Epithelial cell of prostate (primary cell): ENCODE measurements at regions not wholly inside any gene's neighbourhood (a gene's known extent, or its start where the extent isn't known, plus 50 kb on each side); places are given as distances from the start of the nearest gene placed in this dataset.
"Not testable (repeated sequence)": the region's sequence is repeated elsewhere in the genome, so short reads cannot be mapped to it uniquely, and the experiment has no call there.

Experiments used
- DNase-seq: peaks from one replicate; pipeline ENCODE4 v3.0.0-alpha.2; 2011; ENCODE audit warnings: low read depth, low spot score
- H3K27ac ChIP-seq: fragments of 450-650 bp; 2 replicates; pipeline ENCODE4 v1.5.1; 2017; ENCODE audit warnings: mild to moderate bottlenecking

DNA sequence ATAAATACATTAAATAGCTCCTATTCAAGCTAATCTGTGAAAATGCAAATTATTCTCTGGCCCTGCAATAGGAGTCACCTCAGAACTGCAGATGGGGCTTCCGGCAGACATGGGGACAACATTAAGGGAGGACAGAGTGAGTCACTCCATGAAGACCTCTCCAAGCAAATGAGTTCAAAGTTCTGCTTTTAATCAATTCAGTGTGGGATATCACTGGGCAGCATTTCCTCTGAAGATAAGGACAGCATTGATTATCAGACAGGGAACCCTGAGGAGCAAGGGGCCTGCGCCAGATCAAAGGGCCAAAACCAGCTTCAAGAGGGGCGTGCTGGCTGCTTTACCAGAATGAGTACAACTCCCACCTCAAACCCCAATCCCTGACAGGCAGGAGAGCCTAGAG lies 356.9 kb upstream of the KLHL29 start:
- H3K27ac ChIP-seq: no peak overlapping the region

DNA sequence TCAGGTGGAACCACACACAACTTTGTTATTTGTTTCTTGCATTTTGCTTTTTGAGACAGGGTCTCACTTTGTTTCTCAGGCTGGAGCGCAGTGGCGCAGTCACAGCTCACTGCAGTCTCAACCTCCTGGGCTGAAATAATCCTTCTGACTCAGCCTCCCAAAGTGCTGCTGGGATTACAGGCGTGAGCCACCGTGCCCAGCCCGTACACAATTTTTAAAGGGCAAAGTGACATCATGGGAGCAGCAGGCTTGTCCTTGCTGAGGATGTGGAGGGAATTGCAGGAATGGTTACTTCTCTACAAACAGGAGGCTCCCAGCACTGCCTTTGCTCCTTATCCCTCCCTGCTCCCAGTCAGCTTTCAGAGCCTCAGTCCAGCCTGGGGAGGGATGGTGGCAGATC lies 355.9 kb upstream of the KLHL29 start:
- no peak for DNase-seq

More for the DNA sequence above, 356.9 kb upstream of the KLHL29 start:
- DNase-seq: no peak

DNA sequence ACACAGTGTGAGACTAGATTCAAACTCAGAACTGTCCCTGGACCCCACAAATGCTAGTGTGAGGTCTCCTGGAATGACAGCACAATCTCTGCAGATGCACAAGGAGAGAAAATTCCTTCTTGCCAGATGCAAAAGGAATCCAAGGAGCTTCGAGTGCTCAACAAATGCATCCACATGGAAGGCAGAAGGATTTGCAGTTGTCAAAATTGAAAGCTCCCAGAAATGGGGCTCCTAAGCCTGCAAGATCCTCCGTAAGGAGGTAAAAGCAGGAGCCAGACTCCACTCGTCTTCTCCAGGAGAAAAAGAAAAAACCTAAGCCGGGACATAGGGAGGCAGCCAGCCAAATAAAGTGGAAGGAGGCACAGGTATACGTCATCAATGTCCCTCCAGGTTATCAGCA lies 355.0 kb upstream of the KLHL29 start:
- DNase-seq: no peak
- H3K27ac ChIP-seq: no peak overlapping the region

More for the DNA sequence above, 355.9 kb upstream of the KLHL29 start:
- no peak overlapping the region for H3K27ac ChIP-seq

DNA sequence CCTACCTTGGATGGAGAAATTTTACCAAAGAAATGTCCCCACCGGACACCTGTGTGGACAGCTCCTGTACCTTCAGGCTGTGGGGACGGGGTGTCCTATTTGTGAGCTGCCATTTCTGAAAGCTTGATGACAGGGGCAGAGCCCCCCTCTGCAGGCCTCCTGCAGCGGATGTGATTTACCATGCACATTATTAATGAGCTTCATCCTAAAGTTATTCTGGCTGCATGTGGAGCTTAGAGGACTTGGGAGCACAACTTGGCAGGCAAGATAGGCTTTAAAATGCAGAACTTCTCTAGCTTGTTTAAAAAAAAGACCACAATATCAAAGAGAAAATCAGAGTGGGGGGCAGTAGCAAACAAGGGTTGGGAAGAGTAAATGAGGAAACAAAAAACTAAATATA lies 350.0 kb upstream of the KLHL29 start:
- no peak for DNase-seq
- no peak overlapping the region for H3K27ac ChIP-seq

DNA sequence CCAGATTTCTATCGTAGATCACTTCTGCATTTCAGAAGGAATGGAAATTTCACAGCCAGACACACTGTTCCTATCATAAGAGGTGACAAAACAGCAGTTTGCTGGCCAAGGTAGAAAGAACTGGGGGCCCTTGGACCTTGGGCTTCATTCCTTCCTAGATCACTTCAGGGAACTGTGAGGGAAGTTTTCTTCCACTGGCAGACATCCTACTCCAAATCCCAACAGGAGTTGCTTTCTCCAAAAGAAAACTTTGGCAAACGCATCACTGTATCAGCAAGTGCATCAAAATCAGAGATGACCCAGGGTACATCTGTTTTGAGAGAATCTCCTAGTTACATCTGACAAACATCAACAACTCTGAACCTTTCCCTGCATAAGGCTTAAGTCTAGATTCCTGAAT lies 348.4 kb upstream of the KLHL29 start:
- H3K27ac ChIP-seq: no peak overlapping the region
- no peak for DNase-seq

DNA sequence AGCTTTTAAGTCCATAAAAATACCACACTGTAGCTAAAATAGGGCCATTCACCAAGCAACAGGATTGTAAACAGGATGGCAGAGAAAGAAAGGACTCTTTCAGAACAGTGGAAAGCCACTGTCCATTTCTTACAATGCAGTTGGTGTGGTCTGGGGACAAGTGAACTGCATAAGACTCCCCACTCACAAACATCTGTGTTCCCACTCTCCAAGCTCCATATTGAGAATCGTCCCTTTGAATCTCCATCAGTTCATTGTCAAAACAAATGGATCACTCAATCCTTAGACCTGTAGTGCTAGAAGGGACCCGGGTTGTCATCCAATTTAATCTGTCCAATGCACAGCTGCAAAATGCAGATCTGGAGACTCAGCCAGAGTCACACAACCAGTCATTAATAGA lies 347.4 kb upstream of the KLHL29 start:
- DNase-seq: no peak
- no peak overlapping the region for H3K27ac ChIP-seq

DNA sequence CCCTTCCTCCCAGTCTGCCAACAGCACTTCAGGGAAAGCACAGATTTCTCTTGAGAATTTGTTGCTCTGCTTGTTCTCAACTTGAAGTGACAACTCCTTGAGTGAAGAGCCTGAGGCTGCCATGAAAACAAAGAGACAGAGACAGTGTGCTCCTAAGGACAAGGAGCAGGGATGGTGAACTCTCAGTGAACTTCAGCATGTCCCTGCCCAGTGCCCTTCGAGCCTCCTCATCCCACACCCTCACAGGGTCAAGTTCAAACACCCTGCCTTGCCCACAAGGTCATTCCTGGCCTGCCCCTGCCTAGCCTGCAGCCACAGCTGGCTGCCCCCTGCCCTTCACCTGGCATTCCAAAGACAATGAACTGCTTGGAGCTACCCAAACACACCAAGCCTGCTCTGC lies 343.5 kb upstream of the KLHL29 start:
- no peak overlapping the region for H3K27ac ChIP-seq
- no peak for DNase-seq

DNA sequence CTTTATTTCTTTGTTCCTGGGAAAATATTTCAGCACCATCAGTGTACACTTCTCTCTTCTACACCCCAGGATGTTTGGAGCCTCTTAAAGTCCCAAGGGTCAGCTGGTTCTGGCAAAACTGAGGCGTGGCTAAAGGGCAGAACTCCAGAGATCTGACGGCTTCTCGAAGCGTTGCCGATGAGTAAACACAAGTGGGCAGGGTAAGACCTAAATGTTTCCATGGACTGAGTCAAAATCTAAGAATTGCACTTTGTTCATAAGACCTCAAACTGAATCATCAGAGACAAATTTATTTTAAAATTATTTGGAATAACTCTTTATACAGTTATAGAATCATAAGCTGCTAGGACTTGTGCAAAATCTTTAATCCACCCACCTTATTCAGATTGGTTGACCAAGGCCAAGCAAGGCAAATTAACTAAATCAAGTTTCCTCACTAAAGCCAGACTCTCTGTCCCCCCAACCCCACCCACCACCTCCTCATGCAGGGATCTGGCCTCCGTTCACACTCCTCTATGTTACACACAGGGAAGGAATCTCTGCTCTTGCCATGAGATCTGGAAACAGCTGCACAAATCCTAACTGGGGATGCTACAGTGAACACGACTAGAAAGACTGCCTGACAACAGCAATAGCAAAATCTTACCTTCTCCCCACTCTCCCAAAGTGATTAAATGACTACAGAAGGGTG lies 342.6 kb upstream of the KLHL29 start:
- no peak for DNase-seq
- H3K27ac ChIP-seq: no peak overlapping the region

DNA sequence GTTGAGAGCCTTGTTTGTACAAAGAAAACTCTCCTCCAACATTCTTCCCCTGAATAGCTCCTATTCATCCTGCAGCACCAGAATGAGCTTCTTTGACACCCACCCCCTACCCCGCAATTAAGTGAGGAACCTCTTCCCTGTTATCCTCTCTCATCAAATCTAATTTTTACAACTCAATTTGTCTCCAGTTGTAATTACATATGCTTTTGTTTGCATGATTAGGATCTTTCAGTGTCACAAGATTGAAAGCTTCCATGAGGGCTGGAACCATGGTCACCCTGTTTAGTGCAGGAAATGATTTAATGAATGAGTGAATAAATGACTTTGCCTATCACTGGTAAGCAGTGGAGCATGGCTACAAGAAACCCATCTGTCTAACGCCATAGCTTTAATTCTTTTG lies 334.6 kb upstream of the KLHL29 start:
- no peak overlapping the region for H3K27ac ChIP-seq
- no peak for DNase-seq

DNA sequence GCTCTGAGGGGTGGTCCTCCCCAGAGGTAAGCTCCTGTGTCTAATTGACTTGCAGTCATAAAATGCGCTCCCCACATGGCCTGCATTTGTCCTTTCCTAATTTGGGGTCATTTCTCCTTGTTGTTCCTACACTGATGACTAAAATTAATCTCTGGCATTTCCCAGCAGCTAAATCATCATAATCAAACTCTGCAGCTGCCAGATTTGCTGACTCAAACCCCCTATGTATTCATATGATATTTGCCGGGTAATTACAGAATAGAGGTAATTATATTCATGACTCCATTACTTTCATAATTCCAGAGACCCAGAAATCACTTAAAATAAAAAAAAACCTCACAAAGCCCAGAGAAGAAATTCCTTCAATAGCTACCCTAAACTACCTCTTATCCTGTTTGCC lies 331.4 kb upstream of the KLHL29 start:
- no peak overlapping the region for H3K27ac ChIP-seq
- no peak for DNase-seq

DNA sequence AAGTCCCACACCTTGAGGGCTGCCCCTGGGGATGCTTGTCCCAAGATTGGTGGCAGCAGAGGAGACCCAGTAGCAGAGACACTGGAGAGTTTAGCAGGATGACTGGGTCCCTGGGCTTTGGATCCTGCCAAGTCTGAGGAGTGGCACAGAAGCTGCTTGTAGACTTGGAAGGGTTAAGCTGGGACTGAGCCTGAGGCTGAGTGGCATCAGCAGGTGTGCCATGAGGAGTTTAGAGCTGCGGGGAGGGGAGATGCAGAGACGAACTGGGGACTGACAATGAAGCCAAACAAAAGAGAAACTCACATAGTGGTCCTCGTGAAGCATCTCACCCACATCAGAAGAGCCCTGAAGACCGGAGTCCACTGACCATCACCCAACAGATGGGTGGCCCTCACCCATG lies 329.7 kb upstream of the KLHL29 start:
- no peak for DNase-seq
- no peak overlapping the region for H3K27ac ChIP-seq

DNA sequence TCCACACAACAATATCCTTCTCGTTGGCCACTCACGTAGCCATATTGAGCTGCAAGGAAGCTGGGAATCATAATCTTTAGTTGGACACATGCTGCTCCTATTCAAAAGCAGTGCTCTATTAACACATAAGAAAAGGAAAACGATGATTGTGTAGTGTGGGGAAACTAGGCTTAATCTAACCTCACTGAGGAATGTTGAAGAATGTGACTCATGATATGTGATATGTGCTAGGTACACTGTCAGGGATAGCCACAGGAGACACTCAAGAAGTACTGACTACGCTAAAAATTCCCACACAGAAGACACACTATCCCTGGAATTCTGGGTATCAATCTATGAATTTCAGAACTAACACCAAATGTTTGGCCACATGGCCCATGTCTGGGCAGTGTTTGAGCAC lies 328.1 kb upstream of the KLHL29 start:
- not testable (repeated sequence) for DNase-seq, H3K27ac ChIP-seq

DNA sequence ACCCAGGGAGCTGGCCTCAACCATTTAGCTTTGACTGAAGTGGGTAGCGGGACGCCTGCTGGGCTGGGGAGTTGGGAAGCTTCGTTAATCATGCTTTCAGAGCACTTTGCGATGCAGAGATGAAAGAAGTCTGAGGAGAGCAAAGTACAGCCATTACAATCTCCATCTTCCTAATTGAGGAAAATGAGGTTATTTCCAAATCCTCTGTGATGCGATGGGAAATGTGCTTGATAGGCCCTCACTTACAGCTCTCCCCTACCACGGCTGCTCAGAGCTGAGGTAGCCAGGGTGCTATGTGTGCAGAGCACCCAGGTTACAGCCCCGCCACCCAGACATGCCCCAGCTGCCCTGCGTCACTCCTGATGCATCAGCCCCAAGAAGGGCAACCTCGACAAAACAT lies 326.5 kb upstream of the KLHL29 start:
- DNase-seq: no peak
- no peak overlapping the region for H3K27ac ChIP-seq

DNA sequence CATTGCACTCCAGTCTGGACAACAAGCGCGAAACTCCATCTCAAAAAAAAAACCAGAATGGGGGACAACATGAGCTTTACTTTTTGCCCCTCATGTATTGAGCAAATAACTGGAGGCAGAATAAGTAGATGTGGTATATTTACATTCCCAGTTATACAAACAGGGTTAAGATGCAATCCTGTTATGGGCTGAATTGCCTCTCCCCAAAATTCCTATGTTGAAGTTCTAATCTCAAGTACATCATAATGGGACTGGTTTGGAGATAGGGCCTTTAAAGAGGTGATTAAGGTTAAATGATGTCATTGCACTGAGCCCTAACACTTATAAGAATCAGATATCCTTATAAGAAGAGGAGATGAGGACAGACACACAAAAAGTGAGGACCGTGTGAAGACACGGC lies 319.8 kb upstream of the KLHL29 start:
- DNase-seq: no peak
- no peak overlapping the region for H3K27ac ChIP-seq

DNA sequence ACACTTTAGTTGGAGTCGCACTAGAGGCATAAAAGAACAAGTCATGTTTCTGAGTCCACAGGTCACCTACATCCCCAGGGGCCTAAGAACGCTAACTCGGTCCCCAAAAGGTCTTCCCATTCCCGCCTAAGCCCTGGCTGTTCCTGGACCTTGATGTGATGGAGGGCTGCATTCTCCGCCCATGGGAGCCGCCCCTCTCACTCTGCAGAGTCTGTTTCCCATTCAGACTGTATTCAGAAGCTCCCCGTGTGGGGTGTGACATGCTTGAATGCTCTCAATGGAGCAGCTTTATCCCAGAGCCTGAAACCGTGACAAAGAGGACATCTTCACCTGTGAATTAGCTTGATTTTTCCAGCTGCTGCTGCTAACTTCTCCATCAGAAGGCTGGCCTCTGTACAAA lies 319.0 kb upstream of the KLHL29 start:
- DNase-seq: no peak
- H3K27ac ChIP-seq: no peak overlapping the region

DNA sequence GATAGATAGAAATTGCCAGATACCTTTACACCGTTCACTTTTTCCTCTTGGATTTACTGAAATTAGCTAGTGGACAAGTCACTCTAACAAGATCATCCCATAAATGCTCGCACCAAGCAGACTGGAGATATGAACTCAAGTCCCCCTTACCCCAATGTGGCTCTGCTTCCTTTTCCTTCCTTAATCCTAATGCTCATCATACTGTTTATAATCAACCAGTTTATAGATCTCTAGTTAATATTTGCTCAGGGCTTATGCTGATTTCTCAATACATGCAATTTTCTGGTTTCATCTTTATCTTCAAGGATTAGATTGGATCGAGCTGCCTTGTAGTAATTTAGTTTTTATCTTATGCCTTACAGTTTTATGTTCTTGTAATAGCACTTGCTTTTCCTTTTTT lies 318.3 kb upstream of the KLHL29 start:
- H3K27ac ChIP-seq: no peak overlapping the region
- no peak for DNase-seq

DNA sequence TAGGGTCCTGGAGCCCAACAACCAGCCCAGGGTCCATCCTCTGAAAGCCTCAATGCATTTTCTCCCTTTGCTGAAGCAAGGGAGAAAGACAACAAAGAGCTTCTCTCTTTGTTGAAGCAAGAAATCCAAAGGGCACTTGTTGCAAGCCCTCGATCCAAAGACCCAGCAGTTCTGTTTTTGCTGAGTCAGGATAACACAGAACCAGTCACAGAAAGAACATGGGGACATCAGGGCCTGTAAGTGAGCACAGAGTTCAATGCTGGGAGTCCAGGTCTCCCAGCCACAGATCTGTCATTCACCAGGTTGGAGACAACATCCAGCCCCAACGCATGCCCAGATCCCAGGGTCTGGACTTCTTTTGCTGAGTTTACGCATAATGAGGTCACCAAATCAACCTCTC lies 315.8 kb upstream of the KLHL29 start:
- H3K27ac ChIP-seq: no peak overlapping the region

DNA sequence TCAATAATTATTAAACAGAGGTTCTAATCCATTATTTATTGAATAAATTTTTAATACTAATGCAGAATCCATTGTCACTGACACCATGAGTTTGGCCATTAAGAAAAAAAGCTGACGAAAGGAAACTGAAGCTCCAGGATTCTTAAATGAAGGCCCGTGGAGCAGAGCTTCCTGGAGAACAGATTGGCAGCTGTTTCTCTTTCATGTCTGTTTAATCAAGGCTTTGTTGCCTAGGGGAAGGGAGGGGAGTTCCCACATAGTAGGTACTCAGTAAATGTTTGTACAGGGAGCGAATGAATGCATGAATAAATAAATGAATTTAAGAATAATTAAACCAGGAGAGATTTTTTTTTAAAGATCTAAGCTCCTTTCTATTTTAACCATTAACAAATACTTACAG lies 315.1 kb upstream of the KLHL29 start:
- no peak overlapping the region for H3K27ac ChIP-seq
- no peak for DNase-seq

More for the DNA sequence above, 315.8 kb upstream of the KLHL29 start:
- DNase-seq: no peak

DNA sequence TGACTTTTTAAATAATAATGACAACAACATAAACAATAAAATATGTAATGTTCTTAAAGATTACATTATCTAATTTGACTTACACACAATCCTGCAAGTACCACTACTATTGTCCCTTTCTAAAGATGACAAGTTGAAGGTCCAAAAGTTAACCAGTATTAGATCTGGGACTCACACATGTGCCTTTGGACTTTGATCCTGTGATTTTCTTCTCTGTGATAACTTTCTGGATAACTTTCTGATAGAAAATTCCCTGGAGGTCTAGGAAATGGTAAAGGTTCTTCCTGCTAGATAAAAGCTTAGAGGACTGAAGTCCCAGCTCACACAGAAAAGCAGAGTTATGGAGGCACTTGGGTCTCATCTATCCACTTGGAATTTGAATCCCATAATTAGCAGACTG lies 311.9 kb upstream of the KLHL29 start:
- H3K27ac ChIP-seq: no peak overlapping the region
- no peak for DNase-seq

DNA sequence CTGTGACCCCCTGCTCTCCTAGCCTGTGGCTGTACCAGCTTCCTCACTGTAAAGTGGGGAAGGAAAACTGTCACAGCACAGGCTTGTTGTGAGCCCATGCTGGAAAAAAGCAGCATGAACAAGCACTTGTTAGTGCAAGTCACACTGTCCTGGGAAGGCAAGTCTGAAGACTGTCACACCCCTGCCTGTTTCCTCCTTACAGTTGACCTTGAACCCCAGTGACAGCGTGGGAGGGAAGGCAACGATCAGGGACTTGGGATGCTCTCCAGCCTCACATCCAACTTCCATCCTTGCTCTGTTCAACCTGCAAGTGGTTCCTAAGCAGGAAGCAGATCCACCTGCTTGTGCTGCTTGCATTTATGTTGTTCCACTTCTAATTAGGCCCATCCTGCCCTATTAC lies 311.3 kb upstream of the KLHL29 start:
- DNase-seq: no peak

DNA sequence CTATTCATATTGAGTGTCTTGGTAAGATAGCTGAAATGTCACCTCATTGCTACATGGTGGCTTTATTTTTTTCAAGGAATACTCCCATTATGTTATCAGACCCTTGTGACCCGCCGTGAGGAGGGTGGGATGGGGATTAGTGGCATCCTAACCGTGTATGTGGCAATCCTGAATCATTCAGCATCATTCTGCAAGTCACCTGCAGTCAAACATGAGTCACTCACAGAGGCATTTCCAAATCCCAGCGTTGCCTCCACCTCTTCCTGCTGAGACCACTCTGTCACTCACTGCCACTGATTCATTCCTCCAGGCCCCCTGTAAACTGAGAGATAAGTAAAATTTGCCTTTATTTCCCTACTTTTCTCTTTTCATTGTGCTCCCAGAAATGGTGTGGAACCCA lies 307.4 kb upstream of the KLHL29 start:
- DNase-seq: no peak

More for the DNA sequence above, 311.3 kb upstream of the KLHL29 start:
- H3K27ac ChIP-seq: no peak overlapping the region

DNA sequence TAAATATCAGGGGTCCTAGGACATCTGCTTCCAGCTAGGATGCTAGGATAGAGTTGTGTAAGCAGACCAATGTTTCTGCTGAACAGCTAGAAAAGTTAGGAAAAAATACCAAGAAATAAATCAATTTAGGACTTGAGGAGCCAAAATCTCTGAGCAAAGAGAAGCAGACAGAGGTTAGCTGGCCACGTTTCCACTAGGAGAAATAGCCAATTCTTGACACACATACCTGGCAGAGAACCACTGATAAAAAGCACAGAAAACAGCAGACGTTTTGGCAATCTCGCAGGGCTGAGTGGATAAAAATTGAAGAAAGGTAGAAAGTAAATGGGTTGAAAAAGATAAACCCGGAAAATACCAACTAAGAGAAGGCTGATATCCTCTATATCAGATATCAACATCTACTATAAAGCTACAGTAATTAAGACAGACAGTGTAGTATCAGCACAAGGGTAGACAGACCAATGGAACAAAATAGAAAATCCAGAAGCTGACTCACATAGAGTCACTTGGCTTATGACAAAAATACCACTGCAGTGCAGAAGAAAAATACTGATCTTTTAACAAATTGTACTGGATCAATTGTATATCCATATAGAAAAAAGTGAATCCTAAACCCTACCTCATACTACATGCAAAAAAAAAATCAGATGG lies 306.1 kb upstream of the KLHL29 start:
- H3K27ac ChIP-seq: no peak overlapping the region
- DNase-seq: no peak

More for the DNA sequence above, 307.4 kb upstream of the KLHL29 start:
- H3K27ac ChIP-seq: no peak overlapping the region
